Upper lobe of right lung (tissue), 1 donor: ENCODE measurements at regions not wholly inside any gene's neighbourhood (a gene's known extent, or its start where the extent isn't known, plus 50 kb on each side); places are given as distances from the start of the nearest gene placed in this dataset.

Experiments used
- ATAC-seq: fragments of 200-7000 bp; cut with Tn5 transposase; one replicate; pipeline ENCODE4 v1.9.1; 2020; ENCODE audit warnings: mild to moderate bottlenecking, moderate library complexity
- DNase-seq: peaks from one replicate; pipeline ENCODE4 v3.0.0-alpha.2; 2020
- H3K27ac ChIP-seq: fragments of 200-600 bp; one replicate; pipeline ENCODE4 v1.8.0; 2022
- H3K27me3 ChIP-seq: fragments of 200-600 bp; one replicate; pipeline ENCODE4 v1.8.0; 2022; ENCODE audit warnings: mild to moderate bottlenecking
- H3K36me3 ChIP-seq: fragments of 200-600 bp; one replicate; pipeline ENCODE4 v1.8.0; 2022
- H3K4me1 ChIP-seq: fragments of 200-600 bp; one replicate; pipeline ENCODE4 v1.8.0; 2022
- H3K4me3 ChIP-seq: fragments of 200-600 bp; one replicate; pipeline ENCODE4 v1.8.0; 2022; ENCODE audit warnings: mild to moderate bottlenecking
- H3K9me3 ChIP-seq: fragments of 200-600 bp; one replicate; pipeline ENCODE4 v1.8.0; 2022
- CTCF ChIP-seq: fragments of 200-600 bp; IDR thresholded peaks from one replicate; pipeline ENCODE4 v1.8.0; 2022; ENCODE audit warnings: antibody characterized with exemption
- intact Hi-C: fragments of 100-400 bp; cut with DNase I; formaldehyde crosslinking; loops from one replicate; pipeline ENCODE4 v1.11.0; 2022
- donor health status: DM: no; HTN: yes; CAD: no; lungs with severe emphysema.

- no peak overlapping the region for H3K27ac ChIP-seq
- no peaks in the 10 kb centered on the region for H3K9me3 ChIP-seq
- H3K4me3 ChIP-seq: no peak overlapping the region
- H3K4me1 ChIP-seq: no peaks in the 10 kb centered on the region
- no peak for DNase-seq
- intact Hi-C loops: no loop called here
- no peaks in the 10 kb centered on the region for H3K27me3 ChIP-seq
- ATAC-seq: no peak
- no peaks in the 10 kb centered on the region for H3K36me3 ChIP-seq
- no peak for TF ChIP-seq CTCF
These were observed 155.6 kb upstream of the DAAM1 start for GRCh38 chr14:59032826-59033225.

GRCh38 chr14:59036134-59036533, 152.3 kb upstream of the DAAM1 start:
- no peak for ATAC-seq
- no peaks in the 10 kb centered on the region for H3K27me3 ChIP-seq
- no peaks in the 10 kb centered on the region for H3K9me3 ChIP-seq
- DNase-seq: no peak
- intact Hi-C loops: no loop called here
- no peak for TF ChIP-seq CTCF
- H3K4me1 ChIP-seq: no peaks in the 10 kb centered on the region
- H3K36me3 ChIP-seq: no peaks in the 10 kb centered on the region
- no peak overlapping the region for H3K4me3 ChIP-seq
- H3K27ac ChIP-seq: no peak overlapping the region

GRCh38 chr14:59037086-59037485, 151.4 kb upstream of the DAAM1 start:
- ATAC-seq: no peak
- H3K4me3 ChIP-seq: no peak overlapping the region
- no peaks in the 10 kb centered on the region for H3K4me1 ChIP-seq
- H3K36me3 ChIP-seq: no peaks in the 10 kb centered on the region
- intact Hi-C loops: no loop called here
- no peak overlapping the region for H3K27ac ChIP-seq
- H3K9me3 ChIP-seq: no peaks in the 10 kb centered on the region
- H3K27me3 ChIP-seq: no peaks in the 10 kb centered on the region
- DNase-seq: no peak
- TF ChIP-seq CTCF: no peak

GRCh38 chr14:59037620-59038019, 150.8 kb upstream of the DAAM1 start:
- H3K4me1 ChIP-seq: no peaks in the 10 kb centered on the region
- DNase-seq: no peak
- intact Hi-C loops: no loop called here
- H3K27ac ChIP-seq: no peak overlapping the region
- H3K36me3 ChIP-seq: no peaks in the 10 kb centered on the region
- ATAC-seq: no peak
- H3K9me3 ChIP-seq: no peaks in the 10 kb centered on the region
- H3K4me3 ChIP-seq: no peak overlapping the region
- no peak for TF ChIP-seq CTCF
- no peaks in the 10 kb centered on the region for H3K27me3 ChIP-seq

- no peak for TF ChIP-seq CTCF
- Histone ChIP-seq H3K4me1 (no peaks in the 10 kb centered on the region), H3K9me3 (no peaks in the 10 kb centered on the region), H3K27ac (no peak overlapping the region), H3K36me3 (no peaks in the 10 kb centered on the region), H3K27me3 (no peaks in the 10 kb centered on the region), H3K4me3 (no peak overlapping the region)
- intact Hi-C loops: no loop called here
- no peak for DNase-seq
- ATAC-seq: no peak
These were observed 149.7 kb upstream of the DAAM1 start for GRCh38 chr14:59038746-59039145.

GRCh38 chr14:59041308-59041707, 147.2 kb upstream of the DAAM1 start:
- Histone ChIP-seq H3K27me3 (no peaks in the 10 kb centered on the region), H3K4me1 (no peaks in the 10 kb centered on the region), H3K27ac (no peak overlapping the region), H3K9me3 (no peaks in the 10 kb centered on the region), H3K4me3 (no peak overlapping the region), H3K36me3 (no peaks in the 10 kb centered on the region)
- no peak for TF ChIP-seq CTCF
- DNase-seq (no peak), ATAC-seq (no peak)
- intact Hi-C loops: no loop called here
